ENCODE measurements at regions not wholly inside any gene's neighbourhood (a gene's known extent, or its start where the extent isn't known, plus 50 kb on each side); places are given as distances from the start of the nearest gene placed in this dataset.

DNA sequence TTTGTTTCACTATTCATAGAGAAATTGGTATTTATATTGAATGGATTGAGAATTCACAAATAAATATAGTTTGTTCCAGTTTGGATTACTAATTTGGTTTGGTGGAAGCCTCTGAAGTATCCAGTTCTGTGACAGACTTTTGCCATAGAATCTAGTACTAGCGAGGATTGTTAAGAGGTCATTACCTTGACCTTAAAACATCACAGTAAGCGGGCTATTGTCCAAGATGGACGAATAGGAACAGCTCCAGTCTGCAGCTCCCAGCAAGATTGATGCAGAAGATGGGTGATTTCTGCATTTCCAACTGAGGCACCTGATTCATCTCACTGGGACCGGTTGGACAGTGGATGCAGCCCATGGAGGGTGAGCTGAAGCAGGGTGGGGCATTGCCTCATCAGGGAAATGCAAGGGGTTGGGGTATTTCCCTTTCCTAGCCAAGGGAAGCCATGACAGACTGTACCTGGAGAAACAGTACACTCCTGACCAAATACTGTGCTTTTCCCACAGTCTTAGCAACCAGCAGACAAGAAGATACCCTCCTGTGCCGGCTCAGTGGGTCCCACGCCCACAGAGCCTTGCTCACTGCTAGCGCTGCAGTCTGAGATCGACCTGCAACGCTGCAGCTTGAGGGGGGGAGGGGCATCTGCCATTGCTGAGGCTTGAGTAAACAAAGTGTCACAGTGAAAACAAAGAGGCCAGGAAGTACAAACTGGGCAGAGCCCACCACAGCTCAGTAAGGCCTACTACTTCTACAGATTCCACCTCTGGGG is 66.4 kb upstream of the NEDD9 start:
- no peak for DNase-seq
- no peaks in the 10 kb centered on the region for H3K27me3 ChIP-seq (ENCODE audit: insufficient read depth, low read depth, severe bottlenecking)
- H3K36me3 ChIP-seq: no peaks in the 10 kb centered on the region
- H3K9me3 ChIP-seq (ENCODE audit: severe bottlenecking): no peaks in the 10 kb centered on the region
- TF ChIP-seq, protein P1, sequence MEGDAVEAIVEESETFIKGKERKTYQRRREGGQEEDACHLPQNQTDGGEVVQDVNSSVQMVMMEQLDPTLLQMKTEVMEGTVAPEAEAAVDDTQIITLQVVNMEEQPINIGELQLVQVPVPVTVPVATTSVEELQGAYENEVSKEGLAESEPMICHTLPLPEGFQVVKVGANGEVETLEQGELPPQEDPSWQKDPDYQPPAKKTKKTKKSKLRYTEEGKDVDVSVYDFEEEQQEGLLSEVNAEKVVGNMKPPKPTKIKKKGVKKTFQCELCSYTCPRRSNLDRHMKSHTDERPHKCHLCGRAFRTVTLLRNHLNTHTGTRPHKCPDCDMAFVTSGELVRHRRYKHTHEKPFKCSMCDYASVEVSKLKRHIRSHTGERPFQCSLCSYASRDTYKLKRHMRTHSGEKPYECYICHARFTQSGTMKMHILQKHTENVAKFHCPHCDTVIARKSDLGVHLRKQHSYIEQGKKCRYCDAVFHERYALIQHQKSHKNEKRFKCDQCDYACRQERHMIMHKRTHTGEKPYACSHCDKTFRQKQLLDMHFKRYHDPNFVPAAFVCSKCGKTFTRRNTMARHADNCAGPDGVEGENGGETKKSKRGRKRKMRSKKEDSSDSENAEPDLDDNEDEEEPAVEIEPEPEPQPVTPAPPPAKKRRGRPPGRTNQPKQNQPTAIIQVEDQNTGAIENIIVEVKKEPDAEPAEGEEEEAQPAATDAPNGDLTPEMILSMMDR (IDR thresholded peaks at IDR 0.05; ENCODE audit: low read depth, low read length): no peak
- H3K4me3 ChIP-seq (ENCODE audit: low read depth, low read length): no peak overlapping the region
- no peak overlapping the region for H3K27ac ChIP-seq

DNA sequence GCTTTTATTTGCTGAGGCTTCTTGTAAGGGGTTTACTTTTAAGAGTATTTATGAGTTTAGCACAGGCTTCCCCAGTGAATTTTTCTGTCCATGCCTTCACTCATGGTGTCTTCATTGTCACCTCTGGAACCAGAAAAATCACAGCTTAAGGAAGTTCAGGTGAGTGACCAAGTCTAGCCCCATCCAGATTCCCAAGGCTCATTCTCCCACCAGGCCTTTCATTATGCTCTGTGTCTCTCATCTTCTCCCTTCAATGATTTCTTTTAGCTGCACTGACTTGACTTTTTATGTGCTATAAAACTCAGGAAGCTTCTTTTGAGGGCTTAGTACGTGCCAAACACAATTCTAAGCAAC is 64.9 kb upstream of the NEDD9 start:
- H3K9me3 ChIP-seq (ENCODE audit: severe bottlenecking): no peaks in the 10 kb centered on the region
- H3K4me3 ChIP-seq (ENCODE audit: low read depth, low read length): no peak overlapping the region
- no peaks in the 10 kb centered on the region for H3K27me3 ChIP-seq (ENCODE audit: insufficient read depth, low read depth, severe bottlenecking)
- TF ChIP-seq, protein P1 (IDR thresholded peaks at IDR 0.05; ENCODE audit: low read depth, low read length): no peak
- H3K27ac ChIP-seq: no peak overlapping the region
- no peak for DNase-seq
- no peaks in the 10 kb centered on the region for H3K36me3 ChIP-seq

DNA sequence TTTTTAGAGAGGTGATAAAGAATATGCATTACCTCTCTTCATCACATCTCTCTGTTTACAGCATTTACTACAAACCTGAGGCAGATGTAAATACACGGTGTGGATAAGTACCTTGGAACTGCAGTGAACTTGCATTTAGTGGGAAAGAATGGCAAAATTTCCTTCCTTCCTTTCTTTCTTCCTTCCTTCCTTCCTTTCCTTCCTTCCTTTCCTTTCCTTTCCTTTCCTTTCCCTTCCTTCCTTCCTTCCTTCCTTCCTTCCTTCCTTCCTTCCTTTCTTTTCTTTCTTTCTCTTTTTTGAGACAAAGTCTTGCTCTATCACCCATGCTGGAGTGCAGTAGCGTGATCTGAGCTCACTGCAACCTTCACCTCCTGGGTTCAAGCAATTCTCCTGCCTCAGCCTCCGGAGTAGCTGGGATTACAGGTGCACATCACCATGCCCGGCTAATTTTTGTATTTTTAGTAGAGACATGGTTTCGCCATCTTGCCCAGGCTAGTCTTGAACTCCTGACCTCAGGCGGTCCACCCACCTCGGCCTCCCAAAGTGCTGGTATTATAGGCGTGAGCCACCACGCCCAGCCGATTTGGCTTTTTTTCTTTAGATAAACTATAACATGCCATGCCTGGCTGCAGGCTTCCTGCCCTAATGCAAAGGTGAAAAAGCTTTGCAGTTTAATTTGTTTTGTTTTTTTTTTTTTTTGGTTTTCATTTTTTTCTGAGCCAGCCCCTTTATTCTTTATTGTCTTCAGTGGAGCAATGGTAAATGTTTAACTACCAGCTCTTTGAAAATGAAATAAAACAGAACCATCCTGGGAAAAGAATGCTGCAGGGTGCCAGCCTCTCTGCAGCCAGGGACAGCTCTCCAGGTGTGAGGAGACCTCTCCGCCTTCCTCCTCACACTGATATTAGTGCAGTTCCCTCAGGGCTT is 64.2 kb upstream of the NEDD9 start:
- Histone ChIP-seq H3K4me3 (ENCODE audit: low read depth, low read length) (no peak overlapping the region), H3K27ac (no peak overlapping the region), H3K36me3 (no peaks in the 10 kb centered on the region), H3K9me3 (ENCODE audit: severe bottlenecking) (no peaks in the 10 kb centered on the region), H3K27me3 (ENCODE audit: insufficient read depth, low read depth, severe bottlenecking) (no peaks in the 10 kb centered on the region)
- TF ChIP-seq, protein P1 (IDR thresholded peaks at IDR 0.05; ENCODE audit: low read depth, low read length): no peak
- no peak for DNase-seq

DNA sequence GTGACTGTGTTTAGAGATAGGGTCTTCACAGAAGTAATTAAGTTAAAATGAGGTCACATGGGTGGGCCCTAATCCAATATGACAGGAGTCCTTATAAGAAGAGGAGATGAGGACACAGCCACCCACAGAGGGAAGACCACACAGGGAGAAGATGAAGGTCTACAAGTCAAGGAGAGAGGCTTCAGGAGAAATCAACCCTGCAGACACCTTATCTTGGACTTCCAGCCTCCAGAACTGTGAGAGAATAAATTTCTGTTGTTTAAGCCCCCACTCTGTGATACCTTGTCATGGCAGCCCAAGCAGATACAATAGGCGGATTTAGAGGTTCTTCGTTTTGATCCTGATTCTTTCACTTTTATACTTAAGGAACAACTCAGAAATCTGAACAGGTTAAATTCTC is 63.5 kb upstream of the NEDD9 start:
- DNase-seq: no peak
- Histone ChIP-seq H3K4me3 (ENCODE audit: low read depth, low read length) (no peak overlapping the region), H3K36me3 (no peaks in the 10 kb centered on the region), H3K27me3 (ENCODE audit: insufficient read depth, low read depth, severe bottlenecking) (no peaks in the 10 kb centered on the region), H3K9me3 (ENCODE audit: severe bottlenecking) (no peaks in the 10 kb centered on the region), H3K27ac (no peak overlapping the region)
- TF ChIP-seq, protein P1 (IDR thresholded peaks at IDR 0.05; ENCODE audit: low read depth, low read length): no peak

DNA sequence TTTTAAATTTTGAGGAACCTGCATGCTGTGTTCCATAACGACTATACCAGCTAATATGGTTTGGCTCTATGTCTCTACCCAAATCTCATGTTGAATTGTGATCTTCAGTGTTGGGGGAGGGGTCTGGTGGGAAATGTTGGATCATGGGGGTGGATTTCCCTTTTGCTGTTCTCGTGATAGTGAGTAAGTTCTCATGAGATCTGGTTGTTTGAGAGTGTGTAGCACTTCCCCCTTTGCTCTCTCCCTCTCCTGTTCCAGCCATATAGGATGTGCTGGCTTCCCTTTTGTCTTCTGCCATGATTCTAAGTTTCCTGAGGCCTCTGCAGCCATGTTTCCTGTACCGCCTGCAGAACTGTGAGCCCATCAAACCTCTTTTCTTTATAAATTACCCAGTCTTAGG is 61.8 kb upstream of the NEDD9 start:
- no peaks in the 10 kb centered on the region for H3K27me3 ChIP-seq (ENCODE audit: insufficient read depth, low read depth, severe bottlenecking)
- no peaks in the 10 kb centered on the region for H3K36me3 ChIP-seq
- no peak overlapping the region for H3K27ac ChIP-seq
- TF ChIP-seq, protein P1 (IDR thresholded peaks at IDR 0.05; ENCODE audit: low read depth, low read length): no peak
- H3K4me3 ChIP-seq (ENCODE audit: low read depth, low read length): no peak overlapping the region
- no peak for DNase-seq
- no peaks in the 10 kb centered on the region for H3K9me3 ChIP-seq (ENCODE audit: severe bottlenecking)
